NCI-H82 treated with DMSO at 0.1 percent for 48 hours (cell line): ENCODE measurements at regions not wholly inside any gene's neighbourhood (a gene's known extent, or its start where the extent isn't known, plus 50 kb on each side); places are given as distances from the start of the nearest gene placed in this dataset.

Experiments
- DNase-seq: peaks from one replicate; lab custom pipeline; 2025; ENCODE audit not compliant: unreplicated experiment; lab: John Stamatoyannopoulos, UW

DNA sequence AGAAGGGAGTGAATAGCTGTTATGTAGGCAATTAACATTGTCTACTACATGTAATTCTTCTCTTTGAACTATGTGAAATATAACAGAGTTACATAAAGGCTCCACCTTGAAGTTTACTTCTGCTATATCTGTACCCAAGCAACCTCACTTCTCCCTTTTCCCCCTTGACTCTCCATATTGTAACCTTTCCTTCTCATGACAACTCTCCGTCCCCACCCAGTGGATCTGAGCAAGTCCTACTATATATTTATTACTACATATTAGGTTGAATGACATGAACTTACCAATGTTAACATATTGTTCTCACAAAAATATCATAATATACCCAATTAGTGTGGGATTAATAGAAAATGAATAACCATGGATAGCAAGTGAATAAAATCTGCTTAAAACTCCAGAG is 93.2 kb upstream of the ATP8A1 start:
- peak; percentile 32 for DNase-seq

DNA sequence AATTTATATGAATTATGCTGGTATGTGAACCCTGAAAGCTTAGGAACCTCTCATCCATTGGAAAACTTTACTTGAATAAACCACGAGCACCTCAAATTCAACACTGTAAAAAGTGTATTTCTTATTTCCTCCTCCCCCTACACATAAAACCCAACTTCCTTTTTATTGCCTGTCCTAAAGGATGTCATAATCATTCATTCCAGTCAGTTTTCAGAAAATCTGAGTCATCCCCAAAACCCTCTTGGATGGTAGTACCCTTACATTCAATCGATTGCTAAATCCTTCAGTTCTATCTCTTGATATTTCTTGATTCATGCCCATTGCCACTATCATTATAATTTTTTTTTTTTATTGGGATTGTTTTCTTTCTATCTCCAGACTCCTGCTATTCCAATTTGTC is 91.1 kb upstream of the ATP8A1 start:
- no peak for DNase-seq

DNA sequence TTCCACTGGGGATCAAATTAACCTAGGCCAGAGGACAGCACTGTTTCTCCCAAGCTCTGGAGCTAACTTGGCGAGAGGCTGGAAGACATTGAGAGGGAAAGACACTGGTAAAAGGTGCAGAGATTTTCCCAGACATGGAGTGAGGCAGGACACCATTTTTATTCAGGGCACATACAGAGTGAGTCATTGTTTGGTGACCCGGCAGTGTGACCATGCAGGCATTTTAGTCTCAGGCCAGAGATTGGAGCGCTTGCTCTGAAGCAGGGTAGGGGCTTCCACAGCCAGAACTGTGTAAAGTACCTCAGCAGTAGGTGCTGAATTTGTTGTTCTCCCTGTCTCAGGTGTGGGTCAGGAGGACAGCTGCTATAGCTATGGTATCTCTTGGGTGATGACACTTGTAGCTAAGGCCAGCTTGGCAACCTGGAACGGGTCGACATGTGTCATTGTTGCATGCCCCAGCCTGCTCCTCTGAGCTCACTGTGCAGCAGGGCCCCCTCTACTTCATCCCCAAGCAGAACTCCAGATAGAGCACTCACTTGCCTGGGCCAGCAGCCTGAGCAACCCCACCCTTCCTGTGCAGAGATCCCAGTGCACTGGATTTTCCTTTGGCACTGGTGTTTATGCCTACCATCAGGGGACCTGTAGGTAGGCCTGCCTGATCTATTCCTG is 79.8 kb upstream of the ATP8A1 start:
- no peak for DNase-seq

DNA sequence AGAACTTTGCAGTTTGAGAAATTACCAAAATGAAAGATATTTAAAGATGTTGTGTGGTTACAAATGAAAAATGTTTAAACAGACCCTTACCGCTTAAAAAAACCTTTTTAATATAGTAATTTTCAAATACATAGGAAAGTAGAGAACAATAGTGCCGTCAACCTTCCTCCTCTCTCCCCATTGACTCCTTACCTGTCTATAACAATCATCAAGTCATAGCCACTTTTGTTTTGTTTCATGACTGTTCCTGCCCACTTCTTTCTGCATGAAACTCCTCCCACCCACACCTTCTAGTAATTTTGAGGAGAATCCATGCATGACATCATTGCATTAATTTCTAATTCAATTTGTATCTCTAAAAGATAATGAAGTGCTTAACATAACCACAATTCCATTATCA is 76.5 kb upstream of the ATP8A1 start:
- DNase-seq, result no peak

DNA sequence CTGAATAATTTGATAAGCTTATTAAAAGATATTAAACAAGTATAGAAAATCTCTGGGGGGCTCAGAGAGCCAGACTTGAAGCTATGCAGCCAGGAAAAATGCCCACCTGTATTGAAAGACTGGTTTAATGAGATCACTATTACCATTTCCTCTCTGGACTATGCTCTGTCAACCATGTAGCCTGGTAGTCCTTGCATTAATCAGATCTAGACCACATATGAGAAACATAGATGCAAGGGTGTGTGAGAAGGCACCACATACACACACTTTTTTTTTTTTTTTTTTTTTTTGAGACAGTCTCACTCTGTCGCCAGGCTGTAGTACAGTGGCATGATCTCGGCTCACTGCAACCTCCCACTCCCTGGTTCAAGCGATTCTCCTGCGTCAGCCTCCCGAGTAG is 75.9 kb upstream of the ATP8A1 start:
- DNase-seq, result no peak

DNA sequence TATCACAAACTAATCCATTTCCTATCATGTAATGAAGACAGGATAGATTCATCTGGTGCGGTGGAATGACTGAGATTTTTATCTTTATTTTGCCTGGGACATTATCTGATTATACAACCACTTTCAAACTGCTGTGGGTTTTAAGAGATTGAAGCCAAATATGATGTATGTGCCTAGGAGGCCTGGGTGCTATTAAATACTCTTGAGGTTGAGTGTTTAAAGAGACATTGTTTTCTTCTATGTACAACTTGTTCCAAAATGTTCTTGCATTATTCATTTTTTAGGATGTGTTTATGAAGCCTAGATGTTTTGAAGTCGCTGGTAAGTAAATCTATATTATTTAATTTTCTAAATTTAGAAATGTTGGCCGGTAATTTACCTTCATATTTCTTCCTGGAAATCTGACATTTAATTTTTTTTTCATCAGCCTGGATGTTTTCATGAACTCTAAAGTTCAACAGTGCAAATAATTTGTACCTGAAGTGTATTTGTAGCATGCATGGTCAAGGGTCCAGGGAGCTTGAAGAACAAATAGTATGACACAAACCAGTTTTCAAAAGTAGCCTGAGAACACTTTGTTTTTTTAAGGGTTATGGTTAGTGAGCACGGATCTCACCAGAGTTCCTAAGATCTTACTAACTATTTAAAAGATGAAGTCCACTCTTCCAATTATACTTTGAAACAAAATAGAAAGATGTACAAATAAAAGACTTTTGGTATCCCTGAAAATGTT is 72.8 kb upstream of the ATP8A1 start:
- no peak for DNase-seq

DNA sequence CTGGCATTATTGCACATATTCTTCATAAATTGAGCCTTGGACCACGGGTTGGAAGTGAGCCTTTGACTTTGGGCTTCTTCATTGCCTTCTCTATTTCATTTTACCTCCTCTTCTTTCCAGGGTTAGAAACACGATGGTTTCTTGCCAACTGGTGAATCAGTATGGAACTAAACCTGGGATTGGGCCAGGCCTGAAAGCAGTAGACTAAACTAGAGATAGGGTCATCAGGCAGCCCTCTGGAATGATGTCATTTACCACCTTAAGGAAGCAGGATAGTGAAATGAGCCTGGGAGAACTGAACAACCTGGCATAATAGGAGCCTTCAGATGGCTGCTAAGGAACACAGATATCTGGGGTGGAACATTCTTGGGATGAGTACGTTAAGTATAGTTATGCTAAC is 67.5 kb upstream of the ATP8A1 start:
- no peak for DNase-seq

DNA sequence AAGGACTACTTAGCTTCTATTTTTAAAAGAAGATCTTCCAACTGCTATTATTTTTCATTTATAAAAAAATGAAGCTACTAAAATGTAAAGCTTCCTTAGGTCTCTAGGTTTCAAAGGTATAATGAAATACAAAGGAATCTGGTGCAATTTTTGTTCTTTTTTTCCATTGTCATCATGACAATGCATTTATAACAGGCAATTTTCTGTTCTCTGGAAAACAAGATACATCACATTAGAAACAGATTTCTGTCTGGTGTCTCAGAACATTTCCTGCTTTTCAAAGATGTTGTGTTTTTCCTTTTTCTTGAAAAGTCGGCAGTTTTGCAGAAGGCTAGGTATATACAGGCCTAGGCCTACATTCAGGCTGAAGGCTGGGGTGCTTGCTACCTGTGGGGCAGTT is 63.6 kb upstream of the ATP8A1 start:
- DNase-seq, result no peak

DNA sequence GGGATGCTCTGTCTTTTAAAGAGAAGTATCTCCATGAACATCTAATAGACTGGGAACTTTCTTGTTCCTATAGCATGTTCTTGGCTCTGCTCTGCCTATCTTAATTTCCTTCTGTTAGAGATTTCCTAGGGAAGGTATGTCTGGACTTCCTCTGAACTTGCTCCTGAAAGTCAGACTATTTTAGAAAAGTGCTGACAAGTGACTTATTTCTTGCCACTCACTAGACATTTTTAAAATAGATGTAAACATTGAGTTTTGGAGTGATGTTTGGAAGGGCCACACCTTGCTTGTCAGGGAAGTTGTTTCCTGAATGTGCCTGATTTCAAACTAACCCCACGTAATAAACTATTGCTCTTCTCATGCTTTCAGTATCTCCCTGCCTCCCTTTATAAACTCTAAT is 62.4 kb upstream of the ATP8A1 start:
- no peak for DNase-seq

DNA sequence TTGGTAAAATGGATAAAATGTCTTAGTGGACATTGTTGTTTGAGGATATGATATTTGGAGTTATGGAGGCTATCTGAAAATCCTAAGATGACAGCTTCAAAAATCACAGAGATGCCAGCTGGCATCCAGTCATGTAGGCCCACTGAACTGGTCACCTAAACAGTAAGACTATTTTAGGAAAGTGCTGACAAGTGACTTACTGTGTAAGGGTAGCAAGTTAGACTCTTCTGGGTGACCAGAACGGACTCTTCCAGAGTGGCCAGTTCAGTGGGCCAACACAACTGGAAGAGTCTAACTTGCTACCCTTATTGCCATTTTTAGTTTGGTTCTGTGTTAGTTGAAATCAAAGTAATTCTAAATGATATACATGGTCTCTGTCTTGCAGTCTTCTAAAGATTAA is 61.4 kb upstream of the ATP8A1 start:
- DNase-seq, result no peak

DNA sequence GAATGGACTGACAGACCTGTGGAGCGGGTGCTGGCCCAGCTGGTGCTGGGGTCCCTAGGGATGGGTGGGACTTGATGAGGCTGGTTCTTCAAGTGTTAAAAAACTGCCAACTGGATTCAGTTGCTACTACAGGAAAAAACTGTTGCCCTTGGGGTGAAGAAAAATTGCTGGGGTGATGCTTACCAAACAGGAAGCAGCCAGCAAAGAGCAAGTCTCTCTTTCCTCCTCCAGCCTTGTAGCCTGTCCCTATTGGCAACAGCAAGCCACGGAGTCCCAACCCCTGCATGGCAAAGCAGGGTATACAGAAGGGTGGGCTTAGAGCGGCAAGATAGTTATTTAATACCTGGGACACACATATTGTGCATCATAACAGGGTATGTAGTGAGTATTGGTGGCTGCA is 60.1 kb upstream of the ATP8A1 start:
- no peak for DNase-seq

DNA sequence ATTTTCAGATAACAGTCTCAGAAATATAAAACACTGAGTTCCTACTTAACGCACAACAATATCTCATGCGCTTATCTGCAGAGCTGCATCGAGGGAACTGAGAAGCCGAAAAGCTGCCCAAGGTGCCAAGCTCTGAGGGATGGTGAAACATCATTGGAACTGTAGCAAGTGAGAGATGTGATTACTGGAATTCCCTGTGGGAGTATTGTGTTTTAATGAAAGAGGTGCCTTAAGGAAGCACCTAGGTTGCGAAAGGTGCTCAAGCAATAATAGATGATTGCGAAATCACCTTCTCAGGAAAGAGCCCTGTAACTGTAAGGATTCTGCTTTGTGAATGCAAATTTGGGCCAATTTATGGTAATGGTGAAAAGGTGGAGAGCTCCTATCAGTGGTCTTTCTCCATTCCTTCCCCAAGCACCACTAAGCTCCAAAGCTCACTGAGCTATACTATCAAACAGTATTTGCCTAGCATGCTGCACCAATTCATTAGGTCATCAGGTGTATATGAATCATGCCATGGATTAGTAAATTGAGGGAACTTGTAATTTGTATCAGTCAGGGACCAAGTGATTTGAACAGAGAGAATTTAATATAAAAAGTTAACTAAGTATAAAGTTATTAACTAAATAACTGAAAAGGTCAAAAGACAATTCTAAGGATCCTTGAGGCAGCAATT is 59.0 kb upstream of the ATP8A1 start:
- DNase-seq, result no peak

DNA sequence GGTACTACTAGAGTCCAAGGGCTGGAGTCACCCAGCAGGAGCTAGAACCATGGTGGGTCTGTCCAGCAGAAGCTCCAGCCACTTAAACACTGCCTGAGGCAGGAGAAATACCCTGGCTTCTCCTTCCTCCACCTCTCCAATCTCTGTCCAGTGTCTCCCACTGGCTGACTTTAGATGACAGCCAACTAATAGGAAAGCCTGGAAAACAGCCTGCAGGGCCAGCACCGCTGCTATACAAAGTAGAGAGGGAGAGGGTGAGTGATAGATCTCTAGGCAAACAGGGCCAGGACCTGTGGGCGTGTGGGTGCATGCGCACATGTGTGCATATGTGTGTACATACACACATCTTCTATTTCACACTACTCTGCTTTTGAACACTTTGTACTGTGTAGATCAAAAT is 56.5 kb upstream of the ATP8A1 start:
- DNase-seq, result no peak

DNA sequence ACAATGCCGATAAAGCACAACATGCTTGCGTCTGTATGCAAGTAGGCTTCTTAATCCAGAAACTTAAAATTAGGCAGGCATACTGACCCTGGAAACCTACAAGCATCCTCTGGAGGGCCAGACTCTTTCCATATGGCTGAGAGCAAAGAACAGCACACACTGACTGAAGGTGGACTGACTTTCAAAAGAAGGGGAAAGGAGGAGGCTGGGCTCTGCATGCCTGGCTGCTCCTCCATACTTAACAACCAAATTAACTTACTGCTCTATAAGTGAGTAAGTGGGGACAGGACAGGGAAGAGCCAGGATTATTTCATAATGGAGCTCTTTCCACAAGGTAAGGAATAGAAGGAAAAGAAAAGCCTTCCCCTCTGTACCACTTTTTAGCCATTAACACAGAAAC is 55.9 kb upstream of the ATP8A1 start:
- DNase-seq, result no peak

DNA sequence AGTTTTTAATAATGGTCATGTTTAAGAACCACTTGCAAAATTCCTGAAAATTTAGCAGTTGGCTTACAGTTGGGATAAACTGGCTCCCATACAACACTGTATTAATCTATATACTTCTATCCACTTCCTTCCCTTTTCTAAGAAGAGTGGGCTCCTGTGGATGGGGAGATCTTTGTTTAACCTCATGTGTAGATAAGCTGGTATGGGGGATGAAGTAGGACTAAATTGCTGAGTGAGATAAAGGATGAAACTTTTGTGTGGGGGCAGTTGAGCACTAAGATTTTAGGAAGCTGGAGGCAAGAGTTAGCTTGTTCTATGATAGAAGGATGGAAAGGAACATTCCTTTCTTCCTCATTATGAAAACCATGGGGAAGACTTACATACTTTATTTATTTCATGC is 54.6 kb upstream of the ATP8A1 start:
- no peak for DNase-seq

DNA sequence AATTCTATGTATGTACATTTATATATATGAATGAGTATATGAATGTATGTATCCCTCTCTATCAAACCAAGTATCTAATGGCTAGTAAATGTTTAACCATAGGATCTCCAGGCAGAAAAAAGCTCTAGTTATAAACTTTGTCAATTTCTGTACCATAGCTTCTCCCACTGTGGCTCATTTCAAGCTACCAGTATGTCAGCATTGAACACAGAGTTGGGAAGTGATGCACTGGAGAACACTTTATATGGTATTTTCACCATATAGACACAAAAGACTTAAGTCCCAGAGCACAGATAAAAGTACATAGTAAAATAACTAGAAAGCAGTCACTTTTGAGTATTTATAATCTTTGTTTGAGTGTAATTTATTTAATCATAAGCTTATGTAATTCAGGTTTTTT is 53.9 kb upstream of the ATP8A1 start:
- no peak for DNase-seq

DNA sequence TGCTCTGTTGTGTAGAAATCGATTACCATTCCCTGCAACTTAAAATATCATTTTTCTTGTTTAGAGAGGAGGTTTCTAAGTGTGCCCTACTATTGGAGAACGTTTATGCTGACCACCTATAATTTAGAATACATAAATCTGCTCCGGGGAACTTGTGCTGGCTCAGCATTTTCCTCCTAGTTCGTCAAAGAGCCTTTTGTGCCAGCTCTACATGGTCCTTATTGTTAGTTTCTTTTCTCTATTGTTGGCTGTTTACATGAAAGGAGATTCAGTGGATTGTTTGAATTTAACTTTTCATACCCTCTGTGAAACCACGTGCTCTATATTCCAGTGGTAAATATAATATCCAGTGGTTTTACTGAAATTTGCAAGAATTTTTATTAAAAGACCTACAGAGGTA is 53.4 kb upstream of the ATP8A1 start:
- no peak for DNase-seq

DNA sequence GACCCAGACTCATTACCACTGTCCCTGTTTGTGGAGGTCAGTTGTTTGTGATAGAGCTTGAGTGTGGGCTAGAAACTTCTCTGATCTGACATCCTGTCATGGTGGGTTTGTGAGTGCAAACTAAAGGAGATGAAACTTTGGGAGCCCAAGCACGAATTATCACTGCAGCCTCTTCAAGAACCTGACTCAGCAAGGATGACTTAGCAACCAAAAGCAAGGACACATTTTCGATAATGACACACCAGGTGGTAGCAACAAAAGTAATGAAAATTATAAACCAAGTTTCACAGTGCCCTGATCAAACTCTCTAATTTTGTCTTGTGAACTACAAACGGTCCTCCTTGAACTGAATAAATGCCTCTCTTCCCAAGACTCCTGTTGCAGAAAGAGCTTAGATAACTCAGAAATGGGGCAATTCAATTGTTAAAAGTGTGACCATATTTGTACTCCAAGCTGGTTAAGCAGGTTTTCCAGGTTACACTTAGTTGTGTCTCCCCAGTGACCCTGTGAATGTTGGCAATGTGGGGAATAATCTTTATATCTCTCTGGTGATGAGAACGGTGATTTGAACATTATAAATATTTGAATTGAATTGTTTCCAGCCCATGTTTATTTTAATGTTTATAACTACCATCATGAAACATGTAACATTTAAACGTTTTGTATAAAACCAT is 52.6 kb upstream of the ATP8A1 start:
- no peak for DNase-seq

DNA sequence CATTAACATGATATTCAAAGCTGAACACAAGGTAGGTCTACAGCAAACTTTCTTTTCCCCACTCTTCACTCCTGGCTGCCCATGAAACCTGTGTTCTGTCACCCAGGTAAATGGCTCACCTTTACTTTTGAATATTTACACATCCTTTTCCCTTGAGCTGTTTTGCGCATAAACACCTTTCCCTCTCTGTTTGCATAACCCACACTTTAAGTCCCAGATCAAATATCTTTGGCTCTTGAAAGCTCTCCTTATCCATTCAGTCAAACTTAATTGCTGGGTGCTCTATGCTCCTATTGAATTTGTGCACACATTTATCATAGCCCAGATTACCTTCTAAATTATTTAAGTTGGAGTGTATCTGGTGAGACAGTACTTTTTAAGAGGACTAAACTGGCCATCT is 51.7 kb upstream of the ATP8A1 start:
- DNase-seq, result no peak
